ENCODE measurements at regions not wholly inside any gene's neighbourhood (a gene's known extent, or its start where the extent isn't known, plus 50 kb on each side); places are given as distances from the start of the nearest gene placed in this dataset.

- H3K4me3 ChIP-seq (ENCODE audit: low read depth, low read length): no peak overlapping the region
- no peak overlapping the region for H3K27ac ChIP-seq (ENCODE audit: low read depth)
- no peak for DNase-seq (ENCODE audit: extremely low spot score)
- H3K4me1 ChIP-seq (ENCODE audit: insufficient read depth): no peaks in the 10 kb centered on the region
- H3K36me3 ChIP-seq (ENCODE audit: insufficient read depth): no peaks in the 10 kb centered on the region
Observed at GRCh38 chr4:155066871-155067270, 141.6 kb upstream of the NPY2R start.

GRCh38 chr4:155071962-155072361 is 136.5 kb upstream of the NPY2R start:
- Histone ChIP-seq H3K4me3 (ENCODE audit: low read depth, low read length) (no peak overlapping the region), H3K36me3 (ENCODE audit: insufficient read depth) (no peaks in the 10 kb centered on the region), H3K4me1 (ENCODE audit: insufficient read depth) (no peaks in the 10 kb centered on the region), H3K27ac (ENCODE audit: low read depth) (no peak overlapping the region)
- WGBS: 89% methylated on average over 2 of the region's 2 CpGs
- no peak for DNase-seq (ENCODE audit: extremely low spot score)

GRCh38 chr4:155072417-155072816 is 136.0 kb upstream of the NPY2R start:
- Histone ChIP-seq H3K36me3 (ENCODE audit: insufficient read depth) (no peaks in the 10 kb centered on the region), H3K27ac (ENCODE audit: low read depth) (no peak overlapping the region), H3K4me1 (ENCODE audit: insufficient read depth) (no peaks in the 10 kb centered on the region), H3K4me3 (ENCODE audit: low read depth, low read length) (no peak overlapping the region)
- WGBS: 96% methylated on average over 4 of the region's 4 CpGs
- DNase-seq (ENCODE audit: extremely low spot score): no peak

GRCh38 chr4:155073852-155074251 is 134.6 kb upstream of the NPY2R start:
- no peak overlapping the region for H3K4me3 ChIP-seq (ENCODE audit: low read depth, low read length)
- no peaks in the 10 kb centered on the region for H3K4me1 ChIP-seq (ENCODE audit: insufficient read depth)
- DNase-seq (ENCODE audit: extremely low spot score): no peak
- no peaks in the 10 kb centered on the region for H3K36me3 ChIP-seq (ENCODE audit: insufficient read depth)
- H3K27ac ChIP-seq (ENCODE audit: low read depth): no peak overlapping the region
- 56% methylated on average over 3 of the region's 3 CpGs for WGBS

GRCh38 chr4:155076256-155076785 is 132.1 kb upstream of the NPY2R start:
- no peak for DNase-seq (ENCODE audit: extremely low spot score)
- H3K36me3 ChIP-seq (ENCODE audit: insufficient read depth): no peaks in the 10 kb centered on the region
- no peaks in the 10 kb centered on the region for H3K4me1 ChIP-seq (ENCODE audit: insufficient read depth)
- 60% methylated on average over 3 of the region's 3 CpGs for WGBS
- H3K4me3 ChIP-seq (ENCODE audit: low read depth, low read length): no peak overlapping the region
- H3K27ac ChIP-seq (ENCODE audit: low read depth): no peak overlapping the region

- 96% methylated on average over 2 of the region's 2 CpGs for WGBS
- Histone ChIP-seq H3K4me3 (ENCODE audit: low read depth, low read length) (no peak overlapping the region), H3K36me3 (ENCODE audit: insufficient read depth) (no peaks in the 10 kb centered on the region), H3K4me1 (ENCODE audit: insufficient read depth) (no peaks in the 10 kb centered on the region), H3K27ac (ENCODE audit: low read depth) (no peak overlapping the region)
- no peak for DNase-seq (ENCODE audit: extremely low spot score)
Observed at GRCh38 chr4:155077452-155078229, 130.8 kb upstream of the NPY2R start.

- Histone ChIP-seq H3K4me1 (ENCODE audit: insufficient read depth) (no peaks in the 10 kb centered on the region), H3K36me3 (ENCODE audit: insufficient read depth) (no peaks in the 10 kb centered on the region), H3K27ac (ENCODE audit: low read depth) (no peak overlapping the region), H3K4me3 (ENCODE audit: low read depth, low read length) (no peak overlapping the region)
- DNase-seq (ENCODE audit: extremely low spot score): no peak
Observed at GRCh38 chr4:155079871-155080270, 128.6 kb upstream of the NPY2R start.

GRCh38 chr4:155081222-155081621 is 127.2 kb upstream of the NPY2R start:
- H3K27ac ChIP-seq (ENCODE audit: low read depth): no peak overlapping the region
- H3K4me1 ChIP-seq (ENCODE audit: insufficient read depth): no peaks in the 10 kb centered on the region
- H3K4me3 ChIP-seq (ENCODE audit: low read depth, low read length): no peak overlapping the region
- WGBS: 51% methylated on average over 3 of the region's 3 CpGs
- no peaks in the 10 kb centered on the region for H3K36me3 ChIP-seq (ENCODE audit: insufficient read depth)
- no peak for DNase-seq (ENCODE audit: extremely low spot score)

GRCh38 chr4:155085843-155086530 is 122.4 kb upstream of the NPY2R start:
- WGBS: 62% methylated on average over 3 of the region's 3 CpGs
- no peak overlapping the region for H3K27ac ChIP-seq (ENCODE audit: low read depth)
- no peak overlapping the region for H3K4me3 ChIP-seq (ENCODE audit: low read depth, low read length)
- no peak for DNase-seq (ENCODE audit: extremely low spot score)
- H3K36me3 ChIP-seq (ENCODE audit: insufficient read depth): no peaks in the 10 kb centered on the region
- no peaks in the 10 kb centered on the region for H3K4me1 ChIP-seq (ENCODE audit: insufficient read depth)

GRCh38 chr4:155094201-155094820 is 114.1 kb upstream of the NPY2R start:
- no peaks in the 10 kb centered on the region for H3K36me3 ChIP-seq (ENCODE audit: insufficient read depth)
- no peak overlapping the region for H3K27ac ChIP-seq (ENCODE audit: low read depth)
- 35% methylated on average over 3 of the region's 3 CpGs for WGBS
- no peak for DNase-seq (ENCODE audit: extremely low spot score)
- H3K4me1 ChIP-seq (ENCODE audit: insufficient read depth): no peaks in the 10 kb centered on the region
- H3K4me3 ChIP-seq (ENCODE audit: low read depth, low read length): no peak overlapping the region

- WGBS: 86% methylated on average over 1 of the region's 1 CpG
- H3K4me1 ChIP-seq (ENCODE audit: insufficient read depth): no peaks in the 10 kb centered on the region
- H3K27ac ChIP-seq (ENCODE audit: low read depth): no peak overlapping the region
Observed at GRCh38 chr4:155099231-155099630, 109.2 kb upstream of the NPY2R start.

GRCh38 chr4:155106629-155107028 is 101.8 kb upstream of the NPY2R start:
- no peaks in the 10 kb centered on the region for H3K4me1 ChIP-seq (ENCODE audit: insufficient read depth)
- 47% methylated on average over 1 of the region's 1 CpG for WGBS
- no peak overlapping the region for H3K4me3 ChIP-seq (ENCODE audit: low read depth, low read length)
- no peaks in the 10 kb centered on the region for H3K36me3 ChIP-seq (ENCODE audit: insufficient read depth)
- no peak for DNase-seq (ENCODE audit: extremely low spot score)
- H3K27ac ChIP-seq (ENCODE audit: low read depth): no peak overlapping the region

More at GRCh38 chr4:155099231-155099630, 109.2 kb upstream of the NPY2R start:
- DNase-seq (ENCODE audit: extremely low spot score): no peak
- no peak overlapping the region for H3K4me3 ChIP-seq (ENCODE audit: low read depth, low read length)
- H3K36me3 ChIP-seq (ENCODE audit: insufficient read depth): no peaks in the 10 kb centered on the region

- no peak for DNase-seq (ENCODE audit: extremely low spot score)
- Histone ChIP-seq H3K4me1 (ENCODE audit: insufficient read depth) (no peaks in the 10 kb centered on the region), H3K4me3 (ENCODE audit: low read depth, low read length) (no peak overlapping the region), H3K36me3 (ENCODE audit: insufficient read depth) (no peaks in the 10 kb centered on the region), H3K27ac (ENCODE audit: low read depth) (no peak overlapping the region)
- WGBS: 60% methylated on average over 3 of the region's 3 CpGs
Observed at GRCh38 chr4:155107059-155107458, 101.4 kb upstream of the NPY2R start.

GRCh38 chr4:155114790-155115189 is 93.6 kb upstream of the NPY2R start:
- DNase-seq (ENCODE audit: extremely low spot score): no peak
- H3K4me3 ChIP-seq (ENCODE audit: low read depth, low read length): no peak overlapping the region

More at GRCh38 chr4:155114790-155115189, 93.6 kb upstream of the NPY2R start:
- Histone ChIP-seq H3K4me1 (ENCODE audit: insufficient read depth) (no peaks in the 10 kb centered on the region), H3K36me3 (ENCODE audit: insufficient read depth) (no peaks in the 10 kb centered on the region), H3K27ac (ENCODE audit: low read depth) (no peak overlapping the region)

Measured in urinary bladder (tissue), 3 donors.